ENCODE measurements at regions not wholly inside any gene's neighbourhood (a gene's known extent, or its start where the extent isn't known, plus 50 kb on each side); places are given as distances from the start of the nearest gene placed in this dataset.

DNA sequence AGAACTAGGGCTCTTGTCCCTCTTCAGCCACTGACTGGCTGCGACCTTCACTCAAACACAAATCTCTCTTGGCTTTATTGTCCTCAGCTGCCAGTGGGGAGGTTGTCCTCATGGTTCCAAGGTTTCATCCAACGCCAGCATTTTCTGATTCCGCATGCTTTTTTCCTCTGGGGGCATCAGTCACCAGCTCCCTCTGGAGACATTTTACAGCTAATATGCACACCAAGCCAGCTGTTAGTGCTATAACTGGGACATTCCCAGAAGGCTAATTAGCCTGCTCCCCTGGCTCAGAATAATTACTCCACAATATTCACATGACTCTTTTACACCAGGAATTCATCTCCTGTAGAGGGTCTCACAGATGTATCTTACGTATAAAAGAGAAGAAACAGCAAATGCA, 193.6 kb upstream of the ANKRD55 start:
- no peak overlapping the region for H3K4me3 ChIP-seq (replicated peaks; ENCODE audit: low read depth, low read length)
- TF ChIP-seq, protein P1, sequence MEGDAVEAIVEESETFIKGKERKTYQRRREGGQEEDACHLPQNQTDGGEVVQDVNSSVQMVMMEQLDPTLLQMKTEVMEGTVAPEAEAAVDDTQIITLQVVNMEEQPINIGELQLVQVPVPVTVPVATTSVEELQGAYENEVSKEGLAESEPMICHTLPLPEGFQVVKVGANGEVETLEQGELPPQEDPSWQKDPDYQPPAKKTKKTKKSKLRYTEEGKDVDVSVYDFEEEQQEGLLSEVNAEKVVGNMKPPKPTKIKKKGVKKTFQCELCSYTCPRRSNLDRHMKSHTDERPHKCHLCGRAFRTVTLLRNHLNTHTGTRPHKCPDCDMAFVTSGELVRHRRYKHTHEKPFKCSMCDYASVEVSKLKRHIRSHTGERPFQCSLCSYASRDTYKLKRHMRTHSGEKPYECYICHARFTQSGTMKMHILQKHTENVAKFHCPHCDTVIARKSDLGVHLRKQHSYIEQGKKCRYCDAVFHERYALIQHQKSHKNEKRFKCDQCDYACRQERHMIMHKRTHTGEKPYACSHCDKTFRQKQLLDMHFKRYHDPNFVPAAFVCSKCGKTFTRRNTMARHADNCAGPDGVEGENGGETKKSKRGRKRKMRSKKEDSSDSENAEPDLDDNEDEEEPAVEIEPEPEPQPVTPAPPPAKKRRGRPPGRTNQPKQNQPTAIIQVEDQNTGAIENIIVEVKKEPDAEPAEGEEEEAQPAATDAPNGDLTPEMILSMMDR (IDR thresholded peaks at IDR 0.05; ENCODE audit: low read depth, low read length, missing control alignments): no peak
- no peak for DNase-seq (ENCODE audit: extremely low read depth, low read depth)

DNA sequence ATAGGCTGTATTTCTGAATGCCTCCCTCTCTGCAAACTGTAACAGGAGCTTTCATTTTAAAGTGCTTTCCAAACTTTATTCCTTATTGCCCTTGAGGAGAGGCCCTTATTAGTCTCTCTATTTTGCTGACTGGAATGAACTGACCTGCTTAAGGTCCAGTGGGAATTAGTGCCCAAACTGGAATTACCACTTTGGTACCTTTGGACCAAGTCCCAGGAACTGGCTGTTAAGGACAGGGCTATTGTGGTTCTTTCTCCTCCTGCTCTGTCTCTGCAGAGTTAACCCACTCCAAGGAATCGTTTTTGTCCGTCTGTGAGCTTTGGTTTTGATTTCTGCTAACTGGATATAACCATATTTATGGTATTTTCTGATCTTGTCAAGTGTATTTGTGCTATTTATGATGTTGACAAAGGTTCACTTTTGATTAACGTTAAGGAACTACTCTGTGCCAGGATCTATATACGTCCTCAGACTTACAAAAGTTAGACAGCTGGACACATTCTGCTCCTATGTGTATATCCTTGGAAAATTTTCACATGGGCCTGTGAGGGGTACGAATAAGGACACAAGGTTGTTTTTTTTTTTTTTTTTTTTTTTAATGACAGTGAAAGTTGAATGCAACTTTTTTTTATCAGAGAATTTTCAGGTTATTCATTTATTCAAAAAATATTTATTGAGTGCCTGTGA, 189.1 kb upstream of the ANKRD55 start:
- no peak for DNase-seq (ENCODE audit: extremely low read depth, low read depth)
- H3K4me3 ChIP-seq (replicated peaks; ENCODE audit: low read depth, low read length): no peak overlapping the region
- TF ChIP-seq, protein P1 (IDR thresholded peaks at IDR 0.05; ENCODE audit: low read depth, low read length, missing control alignments): no peak

- H3K4me3 ChIP-seq (replicated peaks; ENCODE audit: low read depth, low read length): no peak overlapping the region
- no peak for DNase-seq (ENCODE audit: extremely low read depth, low read depth)
- TF ChIP-seq, protein P1 (IDR thresholded peaks at IDR 0.05; ENCODE audit: low read depth, low read length, missing control alignments): no peak
Observed at GRCh38 chr5:56421246-56422075, 188.3 kb upstream of the ANKRD55 start.

DNA sequence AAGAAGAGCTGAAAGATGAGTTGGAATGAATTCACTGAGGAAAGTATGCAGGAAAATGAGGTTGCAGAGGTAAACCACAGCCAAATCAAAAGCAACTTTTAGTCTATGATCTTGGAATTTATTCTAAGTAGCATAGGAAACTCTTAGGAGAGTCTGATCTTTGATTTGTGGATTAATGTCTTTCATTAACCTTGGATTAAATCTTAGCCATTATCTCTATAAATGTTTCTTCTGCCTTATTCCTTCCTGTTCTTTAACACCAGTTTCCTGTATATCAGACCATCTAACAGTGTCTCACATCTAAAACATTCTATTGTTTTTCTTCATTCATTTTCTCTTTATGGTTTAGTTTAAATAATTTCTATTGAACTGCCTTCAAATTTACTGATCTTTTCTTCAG, 187.2 kb upstream of the ANKRD55 start:
- H3K4me3 ChIP-seq (replicated peaks; ENCODE audit: low read depth, low read length): no peak overlapping the region
- no peak for DNase-seq (ENCODE audit: extremely low read depth, low read depth)
- TF ChIP-seq, protein P1 (IDR thresholded peaks at IDR 0.05; ENCODE audit: low read depth, low read length, missing control alignments): no peak

- TF ChIP-seq, protein P1 (IDR thresholded peaks at IDR 0.05; ENCODE audit: low read depth, low read length, missing control alignments): no peak
Observed at GRCh38 chr5:56419667-56420066, 186.5 kb upstream of the ANKRD55 start.

GRCh38 chr5:56415356-56415765, 182.2 kb upstream of the ANKRD55 start:
- DNase-seq (ENCODE audit: extremely low read depth, low read depth): no peak
- no peak overlapping the region for H3K4me3 ChIP-seq (replicated peaks; ENCODE audit: low read depth, low read length)

More at GRCh38 chr5:56419667-56420066, 186.5 kb upstream of the ANKRD55 start:
- H3K4me3 ChIP-seq (replicated peaks; ENCODE audit: low read depth, low read length): no peak overlapping the region
- DNase-seq (ENCODE audit: extremely low read depth, low read depth): no peak

More at GRCh38 chr5:56415356-56415765, 182.2 kb upstream of the ANKRD55 start:
- TF ChIP-seq, protein P1 (IDR thresholded peaks at IDR 0.05; ENCODE audit: low read depth, low read length, missing control alignments): no peak
